ENCODE measurements at regions not wholly inside any gene's neighbourhood (a gene's known extent, or its start where the extent isn't known, plus 50 kb on each side); places are given as distances from the start of the nearest gene placed in this dataset.

DNA sequence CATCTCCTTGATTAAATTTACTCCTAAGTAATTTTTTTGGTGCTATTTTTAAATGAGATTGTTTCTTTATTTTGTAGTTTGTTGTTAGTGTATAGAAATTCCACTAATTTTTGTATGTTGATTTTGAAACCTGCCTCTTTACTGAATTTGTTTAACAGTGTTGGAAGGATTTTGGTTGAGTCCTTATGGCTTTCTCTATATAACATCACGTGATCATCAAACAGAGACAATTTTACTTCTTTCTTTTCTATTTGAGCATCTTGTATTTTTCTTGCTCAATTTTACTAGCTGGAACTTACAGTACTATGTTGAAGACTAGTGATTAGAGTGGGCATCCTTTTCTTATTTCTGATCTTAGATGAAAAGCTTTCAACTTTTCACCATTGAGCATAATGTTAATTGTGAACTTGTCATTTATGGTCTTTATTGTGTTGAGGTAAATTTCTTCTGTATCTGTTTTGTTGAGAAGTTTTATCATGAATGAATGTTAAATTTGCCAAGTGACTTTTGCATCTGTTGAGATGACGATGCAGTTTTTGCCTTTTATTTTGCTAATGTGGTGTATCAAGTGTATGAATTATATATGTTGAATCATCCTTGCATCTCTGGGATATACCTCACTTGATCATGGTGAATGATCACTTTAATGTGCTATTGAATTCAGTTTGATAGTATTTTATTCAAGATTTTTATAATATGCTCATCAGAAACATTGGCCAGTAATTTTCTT lies 645.3 kb upstream of the DDX18 start:
- no peak overlapping the region for H3K27ac ChIP-seq (ENCODE audit: insufficient read depth, low read length)
- no peaks in the 10 kb centered on the region for H3K36me3 ChIP-seq (ENCODE audit: control insufficient read depth, insufficient read depth, low read length)
- no peaks in the 10 kb centered on the region for H3K4me1 ChIP-seq (ENCODE audit: control insufficient read depth, extremely low read depth, insufficient read depth, low read length)
- no peak overlapping the region for H3K9ac ChIP-seq (ENCODE audit: insufficient read depth, low read length)
- H3K9me3 ChIP-seq (ENCODE audit: control insufficient read depth, insufficient read depth, low read depth, low read length), result no peaks in the 10 kb centered on the region
- no peak for TF ChIP-seq EZH2 (IDR thresholded peaks at IDR 0.05; ENCODE audit: low read length, missing control alignments)
- TF ChIP-seq, protein P1, sequence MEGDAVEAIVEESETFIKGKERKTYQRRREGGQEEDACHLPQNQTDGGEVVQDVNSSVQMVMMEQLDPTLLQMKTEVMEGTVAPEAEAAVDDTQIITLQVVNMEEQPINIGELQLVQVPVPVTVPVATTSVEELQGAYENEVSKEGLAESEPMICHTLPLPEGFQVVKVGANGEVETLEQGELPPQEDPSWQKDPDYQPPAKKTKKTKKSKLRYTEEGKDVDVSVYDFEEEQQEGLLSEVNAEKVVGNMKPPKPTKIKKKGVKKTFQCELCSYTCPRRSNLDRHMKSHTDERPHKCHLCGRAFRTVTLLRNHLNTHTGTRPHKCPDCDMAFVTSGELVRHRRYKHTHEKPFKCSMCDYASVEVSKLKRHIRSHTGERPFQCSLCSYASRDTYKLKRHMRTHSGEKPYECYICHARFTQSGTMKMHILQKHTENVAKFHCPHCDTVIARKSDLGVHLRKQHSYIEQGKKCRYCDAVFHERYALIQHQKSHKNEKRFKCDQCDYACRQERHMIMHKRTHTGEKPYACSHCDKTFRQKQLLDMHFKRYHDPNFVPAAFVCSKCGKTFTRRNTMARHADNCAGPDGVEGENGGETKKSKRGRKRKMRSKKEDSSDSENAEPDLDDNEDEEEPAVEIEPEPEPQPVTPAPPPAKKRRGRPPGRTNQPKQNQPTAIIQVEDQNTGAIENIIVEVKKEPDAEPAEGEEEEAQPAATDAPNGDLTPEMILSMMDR (conservative IDR thresholded peaks at IDR 0.05 in 1 of 2, IDR thresholded peaks at IDR 0.05 in 1 of 2; ENCODE audit: low read depth in 1 of 2, low read length in 2 of 2), result no peak
- no peak for DNase-seq (ENCODE audit: low read depth in 2 of 2)
- H4K20me1 ChIP-seq (ENCODE audit: control insufficient read depth, extremely low read depth, insufficient read depth, low read length), result no peaks in the 10 kb centered on the region
- no peaks in the 10 kb centered on the region for H3K79me2 ChIP-seq (ENCODE audit: control insufficient read depth, insufficient read depth, low read length)
- H3K27me3 ChIP-seq (ENCODE audit: control insufficient read depth, insufficient read depth, low read length), result no peaks in the 10 kb centered on the region
- H3K4me3 ChIP-seq (replicated peaks in 1 of 4; ENCODE audit: control extremely low read depth in 1 of 4, insufficient read depth in 1 of 4, low read depth in 3 of 4, low read length in 4 of 4), result no peak overlapping the region
- no peak overlapping the region for H3K4me2 ChIP-seq (ENCODE audit: extremely low read depth, insufficient read depth, low read length)
- H2AFZ ChIP-seq (ENCODE audit: low read length), result no peak overlapping the region

DNA sequence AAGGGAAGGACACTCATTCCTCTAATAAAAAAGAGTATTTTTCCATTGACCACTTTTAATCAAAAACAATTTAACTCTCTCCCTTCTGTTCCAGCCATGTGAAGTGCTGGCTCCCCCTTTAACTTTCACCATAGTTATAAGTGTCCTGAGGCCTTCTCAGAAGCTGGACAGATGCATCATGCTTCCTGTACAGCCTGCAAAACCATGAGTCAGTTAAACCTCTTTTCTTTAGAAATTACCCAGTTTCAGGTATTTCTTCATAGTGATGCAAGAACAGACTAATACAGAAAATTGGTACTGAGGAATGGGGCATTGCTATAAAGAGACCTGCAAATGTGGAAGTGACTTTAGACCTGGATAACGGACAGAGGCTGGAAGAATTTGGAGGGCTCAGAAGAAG lies 643.6 kb upstream of the DDX18 start:
- Histone ChIP-seq H3K4me2 (ENCODE audit: extremely low read depth, insufficient read depth, low read length) (no peak overlapping the region), H3K27me3 (ENCODE audit: control insufficient read depth, insufficient read depth, low read length) (no peaks in the 10 kb centered on the region), H2AFZ (ENCODE audit: low read length) (no peak overlapping the region), H3K4me3 (replicated peaks in 1 of 4; ENCODE audit: control extremely low read depth in 1 of 4, insufficient read depth in 1 of 4, low read depth in 3 of 4, low read length in 4 of 4) (no peak overlapping the region), H4K20me1 (ENCODE audit: control insufficient read depth, extremely low read depth, insufficient read depth, low read length) (no peaks in the 10 kb centered on the region), H3K9me3 (ENCODE audit: control insufficient read depth, insufficient read depth, low read depth, low read length) (no peaks in the 10 kb centered on the region), H3K9ac (ENCODE audit: insufficient read depth, low read length) (no peak overlapping the region), H3K79me2 (ENCODE audit: control insufficient read depth, insufficient read depth, low read length) (no peaks in the 10 kb centered on the region), H3K27ac (ENCODE audit: insufficient read depth, low read length) (no peak overlapping the region), H3K36me3 (ENCODE audit: control insufficient read depth, insufficient read depth, low read length) (no peaks in the 10 kb centered on the region), H3K4me1 (ENCODE audit: control insufficient read depth, extremely low read depth, insufficient read depth, low read length) (no peaks in the 10 kb centered on the region)
- TF ChIP-seq, protein P1 (conservative IDR thresholded peaks at IDR 0.05 in 1 of 2, IDR thresholded peaks at IDR 0.05 in 1 of 2; ENCODE audit: low read depth in 1 of 2, low read length in 2 of 2), result no peak
- TF ChIP-seq EZH2 (IDR thresholded peaks at IDR 0.05; ENCODE audit: low read length, missing control alignments), result no peak
- DNase-seq (ENCODE audit: low read depth in 2 of 2), result no peak

DNA sequence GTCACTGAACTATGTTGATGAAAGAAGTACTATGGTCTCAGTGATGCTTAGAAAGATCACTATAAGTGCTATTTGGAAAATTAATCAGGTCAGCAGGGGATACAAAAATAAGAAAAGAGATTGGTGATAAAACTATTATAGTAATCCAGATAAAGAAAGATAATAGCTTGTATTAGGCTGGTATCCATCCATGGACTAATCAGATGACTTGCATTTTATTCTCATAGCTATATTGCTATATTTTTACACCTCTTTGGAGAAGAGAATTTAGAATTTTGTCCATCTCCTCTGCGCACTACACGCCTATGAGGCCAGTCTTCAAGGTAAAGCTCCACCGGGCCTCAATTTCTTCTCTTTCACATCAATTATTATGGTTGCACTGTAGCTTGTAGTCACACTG lies 635.1 kb upstream of the DDX18 start:
- Histone ChIP-seq H3K79me2 (ENCODE audit: control insufficient read depth, insufficient read depth, low read length) (no peaks in the 10 kb centered on the region), H3K36me3 (ENCODE audit: control insufficient read depth, insufficient read depth, low read length) (no peaks in the 10 kb centered on the region), H4K20me1 (ENCODE audit: control insufficient read depth, extremely low read depth, insufficient read depth, low read length) (no peaks in the 10 kb centered on the region), H3K27ac (ENCODE audit: insufficient read depth, low read length) (no peak overlapping the region), H3K4me1 (ENCODE audit: control insufficient read depth, extremely low read depth, insufficient read depth, low read length) (no peaks in the 10 kb centered on the region), H3K27me3 (ENCODE audit: control insufficient read depth, insufficient read depth, low read length) (no peaks in the 10 kb centered on the region), H3K9me3 (ENCODE audit: control insufficient read depth, insufficient read depth, low read depth, low read length) (no peaks in the 10 kb centered on the region), H2AFZ (ENCODE audit: low read length) (no peak overlapping the region), H3K4me3 (replicated peaks in 1 of 4; ENCODE audit: control extremely low read depth in 1 of 4, insufficient read depth in 1 of 4, low read depth in 3 of 4, low read length in 4 of 4) (no peak overlapping the region), H3K9ac (ENCODE audit: insufficient read depth, low read length) (no peak overlapping the region), H3K4me2 (ENCODE audit: extremely low read depth, insufficient read depth, low read length) (no peak overlapping the region)
- TF ChIP-seq EZH2 (IDR thresholded peaks at IDR 0.05; ENCODE audit: low read length, missing control alignments), result no peak
- TF ChIP-seq, protein P1 (conservative IDR thresholded peaks at IDR 0.05 in 1 of 2, IDR thresholded peaks at IDR 0.05 in 1 of 2; ENCODE audit: low read depth in 1 of 2, low read length in 2 of 2), result no peak
- no peak for DNase-seq (ENCODE audit: low read depth in 2 of 2)

Data from fibroblast of lung (primary cell).